ENCODE measurements at regions not wholly inside any gene's neighbourhood (a gene's known extent, or its start where the extent isn't known, plus 50 kb on each side); places are given as distances from the start of the nearest gene placed in this dataset.

GRCh38 chr4:10321931-10322330 is 135.3 kb downstream of the ZNF518B start:
- Histone ChIP-seq H3K56ac (ENCODE audit: extremely low read depth, insufficient read depth, low read length) (no peak overlapping the region), H3K4me3 (ENCODE audit: insufficient read depth, low read depth, low read length) (no peak overlapping the region), H3K9me3 (ENCODE audit: control insufficient read depth, insufficient read depth, low read length) (no peaks in the 10 kb centered on the region; the same call in 1 of the 2 replicates), H3K18ac (ENCODE audit: low read depth, low read length) (no peak overlapping the region), H3K4me1 (ENCODE audit: control insufficient read depth, insufficient read depth, low read length) (no peaks in the 10 kb centered on the region), H4K91ac (ENCODE audit: insufficient read depth, low read depth, low read length) (no peak overlapping the region), H3K9me1 (ENCODE audit: insufficient read depth, low read length) (no peaks in the 10 kb centered on the region), H3K23ac (ENCODE audit: low read depth, low read length) (no peak overlapping the region), H3K36me3 (ENCODE audit: control insufficient read depth, insufficient read depth, low read length) (no peaks in the 10 kb centered on the region), H3K4ac (ENCODE audit: low read depth, low read length) (no peak overlapping the region), H4K20me1 (ENCODE audit: insufficient read depth, low read length) (no peaks in the 10 kb centered on the region), H3K4me2 (ENCODE audit: low read depth, low read length) (no peak overlapping the region), H3K79me1 (ENCODE audit: low read depth in 1 of 2, low read length in 2 of 2) (no peaks in the 10 kb centered on the region), H3K27me3 (ENCODE audit: control insufficient read depth, insufficient read depth, low read length) (no peaks in the 10 kb centered on the region), H3K14ac (replicated peaks; ENCODE audit: low read depth, low read length) (no peak overlapping the region), H2AK9ac (replicated peaks; ENCODE audit: low read depth, low read length, poor library complexity) (no peak overlapping the region), H2BK15ac (ENCODE audit: low read depth, low read length) (no peak overlapping the region), H2BK5ac (ENCODE audit: low read depth, low read length, poor library complexity, severe bottlenecking) (no peak overlapping the region), H3K9ac (ENCODE audit: low read depth, low read length) (no peak overlapping the region), H2BK120ac (ENCODE audit: low read depth, low read length) (no peak overlapping the region), H2BK20ac (ENCODE audit: low read depth, low read length) (no peak overlapping the region), H2AK5ac (ENCODE audit: low read depth, low read length) (no peak overlapping the region), H4K5ac (ENCODE audit: low read depth, low read length) (no peak overlapping the region), H3K27ac (ENCODE audit: insufficient read depth, low read length) (no peak overlapping the region), H2AFZ (replicated peaks; ENCODE audit: low read length, poor library complexity) (no peak overlapping the region), H4K8ac (ENCODE audit: low read depth in 2 of 2, low read length in 2 of 2) (no peak overlapping the region)
- no peak for ATAC-seq (ENCODE audit: low read depth)
- WGBS, 2 experiments (ENCODE audit: extremely low coverage in 2 of 2, insufficient read length in 1 of 2), result no CpG with 5 or more reads among the region's 2 CpGs
- no TSS peak for BruUV-seq (replicated peaks)
- DNase-seq, result no peak
- in situ Hi-C loops (cut with MboI; ENCODE audit: low sequenced_read_pairs) (no loop called here), dilution Hi-C loops (cut with HindIII; ENCODE audit: low sequenced_read_pairs, unreplicated experiment) (no loop called here), intact Hi-C loops (cut with micrococcal nuclease) (no loop called here)
- POLR2A ChIA-PET (ENCODE audit: unreplicated experiment), result no interaction called here
- CTCF ChIA-PET, result no interaction called here
- TF ChIP-seq RCOR1 (IDR thresholded peaks at IDR 0.05; ENCODE audit: insufficient replicate concordance, low read length), result no peak
- no peak for TF ChIP-seq CEBPB (IDR thresholded peaks at IDR 0.05; ENCODE audit: low read depth, low read length)
- TF ChIP-seq MAFK (IDR thresholded peaks at IDR 0.05; ENCODE audit: low read depth, low read length), result no peak
- TF ChIP-seq SMC3 (IDR thresholded peaks at IDR 0.05; ENCODE audit: low read depth, low read length), result no peak
- no peak for TF ChIP-seq MAZ (IDR thresholded peaks at IDR 0.05; ENCODE audit: borderline replicate concordance, low read depth, low read length)
- no peak for TF ChIP-seq NFE2L2 (IDR thresholded peaks at IDR 0.05; ENCODE audit: low read depth, low read length)
- TF ChIP-seq CHD1 (IDR thresholded peaks at IDR 0.05; ENCODE audit: low read depth, low read length), result no peak
- no peak for TF ChIP-seq MXI1 (IDR thresholded peaks at IDR 0.05; ENCODE audit: borderline replicate concordance, low read depth, low read length)
- TF ChIP-seq ELK1 (IDR thresholded peaks at IDR 0.05; ENCODE audit: borderline replicate concordance, low read depth, low read length), result no peak
